K562 (cell line): ENCODE measurements at regions not wholly inside any gene's neighbourhood (a gene's known extent, or its start where the extent isn't known, plus 50 kb on each side); places are given as distances from the start of the nearest gene placed in this dataset.

ENCODE experiments used
- ARID1B ChIP-seq: fragments of 450-650 bp; IDR thresholded peaks from 2 replicates; pipeline ENCODE4 v1.6.1; 2016; ENCODE audit warnings: antibody characterized with exemption, mild to moderate bottlenecking, inconsistent platforms
- CREB3L1 ChIP-seq: fragments of 450-650 bp; IDR thresholded peaks from 2 replicates; pipeline ENCODE4 v1.6.1; 2014; ENCODE audit warnings: low read depth, mild to moderate bottlenecking, moderate library complexity, borderline replicate concordance
- DMBX1 ChIP-seq: fragments of 250-450 bp; sonication (Bioruptor Pico); IDR thresholded peaks from 2 replicates; pipeline ENCODE4 v1.8.0; 2022; ENCODE audit warnings: inconsistent platforms, mild to moderate bottlenecking, moderate library complexity, borderline replicate concordance
- DPF2 ChIP-seq: fragments of 450-650 bp; IDR thresholded peaks from 2 replicates; pipeline ENCODE4 v1.6.1; 2016
- ELF4 ChIP-seq: fragments of 450-650 bp; formaldehyde crosslinking; IDR thresholded peaks from 2 replicates; pipeline ENCODE4 v1.4.0; 2022; ENCODE audit warnings: missing genetic modification characterization
- FUS ChIP-seq: fragments of 200-400 bp; formaldehyde crosslinking; optimal IDR thresholded peaks from 2 replicates; pipeline ENCODE3; 2017; ENCODE audit warnings: low read depth, low read length
- KDM4B ChIP-seq, 2 experiments: fragments of 450-650 bp in 1 of 2; sonication (generic) in 1 of 2; IDR thresholded peaks; 2 replicates each; pipeline ENCODE4 v1.6.1; 2016 to 2017; ENCODE audit warnings: borderline replicate concordance in 2 of 2, antibody characterized with exemption in 1 of 2, low read depth in 1 of 2, mild to moderate bottlenecking in 1 of 2
- KLF1 ChIP-seq: fragments of 450-650 bp; IDR thresholded peaks from 2 replicates; pipeline ENCODE4 v1.6.1; 2016; ENCODE audit warnings: missing genetic modification characterization, missing compliant biosample characterization
- MEF2A ChIP-seq: IDR thresholded peaks from 2 replicates; pipeline ENCODE4 v1.6.1; 2011; ENCODE audit warnings: low read depth, mild to moderate bottlenecking, low read length, moderate library complexity; ENCODE audit not compliant: control insufficient read depth
- NCOR1 ChIP-seq: fragments of 450-650 bp; IDR thresholded peaks from 2 replicates; pipeline ENCODE4 v1.6.1; 2016; ENCODE audit warnings: mild to moderate bottlenecking, moderate library complexity
- POLR3G ChIP-seq: IDR thresholded peaks from 2 replicates; pipeline ENCODE4 v1.6.1; 2011; ENCODE audit not compliant: insufficient read length, insufficient replicate concordance; ENCODE audit errors: extremely low read depth
- RAD51 ChIP-seq: fragments of 450-650 bp; IDR thresholded peaks from 2 replicates; pipeline ENCODE4 v1.7.1; 2016; ENCODE audit warnings: low read depth, mild to moderate bottlenecking, borderline replicate concordance
- SAP30 ChIP-seq: fragments of 200-600 bp; sonication (generic); IDR thresholded peaks from 2 replicates; pipeline ENCODE4 v1.6.1; 2012; ENCODE audit warnings: borderline replicate concordance, low read depth, mild to moderate bottlenecking, moderate library complexity, low read length, control low read depth, inconsistent platforms; ENCODE audit not compliant: insufficient read depth, poor library complexity, severe bottlenecking
- SMARCA4 ChIP-seq: fragments of 450-650 bp; IDR thresholded peaks from 2 replicates; pipeline ENCODE4 v1.6.1; 2016
- TBL1XR1 ChIP-seq, 2 experiments: IDR thresholded peaks; 2 replicates each; pipeline ENCODE4 v1.6.1; 2012; ENCODE audit warnings: improper control_type of control experiment in 2 of 2, low read length in 2 of 2, mild to moderate bottlenecking in 1 of 2
- TEAD4 ChIP-seq, 2 experiments: sonication (generic) in 1 of 2; formaldehyde crosslinking in 1 of 2; IDR thresholded peaks; 2 replicates each; pipeline versions ENCODE4 v1.6.1 to v1.8.0; 2012 to 2022; ENCODE audit warnings: borderline replicate concordance in 1 of 2, inconsistent platforms in 1 of 2, low read length in 1 of 2, mild to moderate bottlenecking in 1 of 2, missing genetic modification reagents in 1 of 2
- TGIF2 ChIP-seq: sonication (generic); formaldehyde crosslinking; IDR thresholded peaks from 2 replicates; pipeline ENCODE4 v1.8.1; 2022; ENCODE audit warnings: mild to moderate bottlenecking, missing genetic modification reagents, moderate library complexity
- YY1 ChIP-seq, 3 experiments: IDR thresholded peaks; 2 replicates each; pipeline ENCODE4 v1.6.1; 2011; ENCODE audit warnings: low read length in 2 of 3, mild to moderate bottlenecking in 2 of 3, moderate library complexity in 2 of 3, borderline replicate concordance in 1 of 3, control low read depth in 1 of 3, low read depth in 1 of 3; ENCODE audit not compliant: insufficient read depth in 3 of 3, insufficient replicate concordance in 2 of 3, control insufficient read depth in 1 of 3, insufficient read length in 1 of 3; ENCODE audit errors: extremely low read depth in 1 of 3
- ZBTB7A ChIP-seq: IDR thresholded peaks from 2 replicates; pipeline ENCODE4 v1.6.1; 2011; ENCODE audit warnings: low read depth, mild to moderate bottlenecking, low read length, moderate library complexity, borderline replicate concordance; ENCODE audit not compliant: control insufficient read depth
- ZNF146 ChIP-seq: IDR thresholded peaks from one replicate; pipeline ENCODE4 v1.6.1; 2018; ENCODE audit warnings: missing compliant biosample characterization; ENCODE audit not compliant: unreplicated experiment
- ZNF324 ChIP-seq: fragments of 250-450 bp; sonication (Bioruptor Pico); IDR thresholded peaks from 2 replicates; pipeline ENCODE4 v1.4.0; 2020; ENCODE audit warnings: mild to moderate bottlenecking
- ZNF707 ChIP-seq: fragments of 250-450 bp; sonication (Bioruptor Pico); conservative IDR thresholded peaks from 2 replicates; pipeline ENCODE4 v1.8.0; 2022; ENCODE audit warnings: inconsistent platforms, mild to moderate bottlenecking, moderate library complexity
- ZNF717 ChIP-seq: fragments of 250-450 bp; sonication (Bioruptor Pico); IDR thresholded peaks from 2 replicates; pipeline ENCODE4 v1.5.0; 2021
- TF ChIP-seq, protein P1 (sequence below): fragments of 450-650 bp; IDR thresholded peaks from 2 replicates; pipeline ENCODE4 v1.6.1; 2017; ENCODE audit warnings: antibody characterized with exemption, mild to moderate bottlenecking

DNA sequence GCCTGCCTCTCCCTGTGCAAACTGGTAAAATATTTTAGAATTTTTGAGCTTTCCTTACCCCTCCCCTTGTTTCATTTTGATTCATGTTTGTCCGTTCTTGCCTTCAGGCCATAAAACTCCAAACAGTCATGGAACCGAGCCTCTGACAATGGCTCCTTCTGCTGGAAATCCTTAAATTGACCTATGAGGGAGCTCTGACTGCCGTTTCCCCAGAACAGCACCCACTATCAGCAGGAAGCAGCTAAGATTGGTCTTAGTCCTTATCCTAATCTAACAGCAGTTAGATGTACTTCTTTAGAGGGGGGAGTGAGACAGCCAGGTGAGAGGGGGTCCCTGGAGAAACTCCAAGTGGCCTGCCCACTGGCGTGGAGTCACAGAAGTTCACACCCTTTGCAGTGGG lies 106.7 kb downstream of the FAM174A start (continued):
- TF ChIP-seq, protein P1, sequence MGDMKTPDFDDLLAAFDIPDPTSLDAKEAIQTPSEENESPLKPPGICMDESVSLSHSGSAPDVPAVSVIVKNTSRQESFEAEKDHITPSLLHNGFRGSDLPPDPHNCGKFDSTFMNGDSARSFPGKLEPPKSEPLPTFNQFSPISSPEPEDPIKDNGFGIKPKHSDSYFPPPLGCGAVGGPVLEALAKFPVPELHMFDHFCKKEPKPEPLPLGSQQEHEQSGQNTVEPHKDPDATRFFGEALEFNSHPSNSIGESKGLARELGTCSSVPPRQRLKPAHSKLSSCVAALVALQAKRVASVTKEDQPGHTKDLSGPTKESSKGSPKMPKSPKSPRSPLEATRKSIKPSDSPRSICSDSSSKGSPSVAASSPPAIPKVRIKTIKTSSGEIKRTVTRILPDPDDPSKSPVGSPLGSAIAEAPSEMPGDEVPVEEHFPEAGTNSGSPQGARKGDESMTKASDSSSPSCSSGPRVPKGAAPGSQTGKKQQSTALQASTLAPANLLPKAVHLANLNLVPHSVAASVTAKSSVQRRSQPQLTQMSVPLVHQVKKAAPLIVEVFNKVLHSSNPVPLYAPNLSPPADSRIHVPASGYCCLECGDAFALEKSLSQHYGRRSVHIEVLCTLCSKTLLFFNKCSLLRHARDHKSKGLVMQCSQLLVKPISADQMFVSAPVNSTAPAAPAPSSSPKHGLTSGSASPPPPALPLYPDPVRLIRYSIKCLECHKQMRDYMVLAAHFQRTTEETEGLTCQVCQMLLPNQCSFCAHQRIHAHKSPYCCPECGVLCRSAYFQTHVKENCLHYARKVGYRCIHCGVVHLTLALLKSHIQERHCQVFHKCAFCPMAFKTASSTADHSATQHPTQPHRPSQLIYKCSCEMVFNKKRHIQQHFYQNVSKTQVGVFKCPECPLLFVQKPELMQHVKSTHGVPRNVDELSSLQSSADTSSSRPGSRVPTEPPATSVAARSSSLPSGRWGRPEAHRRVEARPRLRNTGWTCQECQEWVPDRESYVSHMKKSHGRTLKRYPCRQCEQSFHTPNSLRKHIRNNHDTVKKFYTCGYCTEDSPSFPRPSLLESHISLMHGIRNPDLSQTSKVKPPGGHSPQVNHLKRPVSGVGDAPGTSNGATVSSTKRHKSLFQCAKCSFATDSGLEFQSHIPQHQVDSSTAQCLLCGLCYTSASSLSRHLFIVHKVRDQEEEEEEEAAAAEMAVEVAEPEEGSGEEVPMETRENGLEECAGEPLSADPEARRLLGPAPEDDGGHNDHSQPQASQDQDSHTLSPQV = peak; percentile 38
- TF ChIP-seq YY1 (IDR thresholded peaks at IDR 0.05; ENCODE audit: borderline replicate concordance in 1 of 3, control insufficient read depth in 1 of 3, extremely low read depth in 1 of 3, insufficient read depth in 3 of 3, insufficient read length in 1 of 3, insufficient replicate concordance in 2 of 3, low read depth in 1 of 3, low read length in 2 of 3) (peak in 1 of 3 experiments; percentile 47), SAP30 (no peak), KDM4B (IDR thresholded peaks at IDR 0.05; ENCODE audit: borderline replicate concordance in 2 of 2, low read depth in 1 of 2) (no peak), DPF2 (peak; percentile 50), SMARCA4 (no peak), DMBX1 (CRISPR knock-in tag) (no peak), MEF2A (no peak), ZNF717 (CRISPR knock-in tag) (no peak), FUS (no peak), TBL1XR1 (IDR thresholded peaks at IDR 0.05; ENCODE audit: low read length in 2 of 2) (no peak), NCOR1 (peak; percentile 52), KLF1 (tag) (no peak), TEAD4 (IDR thresholded peaks at IDR 0.05; ENCODE audit: low read length) (peak; percentile 63), TEAD4 (CRISPR knock-in tag; IDR thresholded peaks at IDR 0.05; ENCODE audit: borderline replicate concordance) (no peak), ZNF324 (CRISPR knock-in tag) (no peak), ZBTB7A (peak; percentile 31; the same call in 1 of the 2 replicates), CREB3L1 (no peak), TGIF2 (CRISPR knock-in tag) (no peak), ZNF146 (CRISPR knock-in tag) (no peak), RAD51 (no peak), ZNF707 (CRISPR knock-in tag) (no peak), POLR3G (no peak), ARID1B (peak; percentile 79), ELF4 (CRISPR knock-in tag) (no peak)
